ENCODE measurements at regions not wholly inside any gene's neighbourhood (a gene's known extent, or its start where the extent isn't known, plus 50 kb on each side); places are given as distances from the start of the nearest gene placed in this dataset.

GRCh38 chr4:127261476-127261875 lies 371.3 kb upstream of the INTU start:
- H3K79me2 ChIP-seq (ENCODE audit: control insufficient read depth, insufficient read depth, low read length), result no peaks in the 10 kb centered on the region
- no peak overlapping the region for H2AFZ ChIP-seq (ENCODE audit: control insufficient read depth, low read depth, low read length)
- no peaks in the 10 kb centered on the region for H3K27me3 ChIP-seq (replicated peaks in 1 of 2; ENCODE audit: control insufficient read depth in 2 of 2, insufficient read depth in 2 of 2, low read length in 1 of 2)
- no peak overlapping the region for H3K9ac ChIP-seq (ENCODE audit: control insufficient read depth, insufficient read depth, low read length)
- no peak overlapping the region for H3K4me3 ChIP-seq
- DNase-seq (ENCODE audit: low read depth, low spot score), result no peak
- in situ Hi-C loops (cut with MboI), result no loop called here
- H3K9me3 ChIP-seq (replicated peaks; ENCODE audit: control insufficient read depth, insufficient read depth, low read length), result no peaks in the 10 kb centered on the region
- no peak for TF ChIP-seq TCF7 (IDR thresholded peaks at IDR 0.05; ENCODE audit: borderline replicate concordance)
- no peak for TF ChIP-seq ZBTB33 (IDR thresholded peaks at IDR 0.05)
- no peak for TF ChIP-seq POLR2AphosphoS2 (IDR thresholded peaks at IDR 0.05; ENCODE audit: low read depth, low read length)
- TF ChIP-seq RELB (IDR thresholded peaks at IDR 0.05; ENCODE audit: low read depth), result no peak
- no peak for TF ChIP-seq NR2C1 (IDR thresholded peaks at IDR 0.05)
- intact Hi-C loops (cut with micrococcal nuclease; ENCODE audit: unreplicated experiment), result no loop called here
- H3K27ac ChIP-seq (ENCODE audit: control insufficient read depth, insufficient read depth), result no peak overlapping the region
- no TSS peak for BruUV-seq (replicated peaks)
- no peaks in the 10 kb centered on the region for H3K36me3 ChIP-seq (ENCODE audit: control insufficient read depth in 2 of 2, insufficient read depth in 2 of 2, low read length in 1 of 2)
- ChIA-PET POLR2A (no interaction called here), CTCF (no interaction called here), RAD21 (ENCODE audit: unreplicated experiment) (no interaction called here), SMC1A (ENCODE audit: uncharacterized antibody, unreplicated experiment) (no interaction called here)
- H3K4me1 ChIP-seq (ENCODE audit: control insufficient read depth, insufficient read depth, low read length), result no peaks in the 10 kb centered on the region
- ATAC-seq, result no peak
- no peak overlapping the region for H3K4me2 ChIP-seq (ENCODE audit: control insufficient read depth, insufficient read depth)
- no peaks in the 10 kb centered on the region for H4K20me1 ChIP-seq (ENCODE audit: control insufficient read depth, insufficient read depth)
- 0% methylated on average over 1 of the region's 1 CpG for WGBS (ENCODE audit: insufficient coverage, insufficient replicate concordance, low lambda C conversion rate, missing lambda C conversion rate)
- no peak for FAIRE-seq
